ENCODE measurements at regions not wholly inside any gene's neighbourhood (a gene's known extent, or its start where the extent isn't known, plus 50 kb on each side); places are given as distances from the start of the nearest gene placed in this dataset.
"Not testable (repeated sequence)": the region's sequence is repeated elsewhere in the genome, so short reads cannot be mapped to it uniquely, and the experiment has no call there.

- Histone ChIP-seq H3K9me3 (ENCODE audit: control insufficient read depth, insufficient read depth, low read length) (no peaks in the 10 kb centered on the region), H3K4me3 (ENCODE audit: low read depth, low read length) (no peak overlapping the region), H3K4me1 (ENCODE audit: control insufficient read depth, insufficient read depth, low read length) (no peaks in the 10 kb centered on the region), H3K9ac (ENCODE audit: low read depth, low read length) (no peak overlapping the region), H3K27me3 (ENCODE audit: control insufficient read depth, insufficient read depth, low read length) (no peaks in the 10 kb centered on the region), H3K36me3 (ENCODE audit: control insufficient read depth, insufficient read depth, low read length) (no peaks in the 10 kb centered on the region)
These were observed 292.6 kb downstream of the DMAC1 start for GRCh38 chr9:7507026-7507425.

GRCh38 chr9:7500521-7500920 is 299.1 kb downstream of the DMAC1 start:
- Histone ChIP-seq H3K9me3 (ENCODE audit: control insufficient read depth, insufficient read depth, low read length) (no peaks in the 10 kb centered on the region), H3K9ac (ENCODE audit: low read depth, low read length) (no peak overlapping the region), H3K27me3 (ENCODE audit: control insufficient read depth, insufficient read depth, low read length) (no peaks in the 10 kb centered on the region), H3K4me1 (ENCODE audit: control insufficient read depth, insufficient read depth, low read length) (no peaks in the 10 kb centered on the region), H3K36me3 (ENCODE audit: control insufficient read depth, insufficient read depth, low read length) (no peaks in the 10 kb centered on the region), H3K4me3 (ENCODE audit: low read depth, low read length) (no peak overlapping the region)

GRCh38 chr9:7491641-7492040 is 307.9 kb downstream of the DMAC1 start:
- Histone ChIP-seq H3K27me3 (ENCODE audit: control insufficient read depth, insufficient read depth, low read length) (no peaks in the 10 kb centered on the region), H3K9ac (ENCODE audit: low read depth, low read length) (no peak overlapping the region), H3K4me3 (ENCODE audit: low read depth, low read length) (no peak overlapping the region)

GRCh38 chr9:7490317-7491108 is 309.1 kb downstream of the DMAC1 start:
- Histone ChIP-seq H3K36me3 (ENCODE audit: control insufficient read depth, insufficient read depth, low read length) (no peaks in the 10 kb centered on the region), H3K9ac (ENCODE audit: low read depth, low read length) (no peak overlapping the region), H3K9me3 (ENCODE audit: control insufficient read depth, insufficient read depth, low read length) (no peaks in the 10 kb centered on the region), H3K4me3 (ENCODE audit: low read depth, low read length) (no peak overlapping the region), H3K4me1 (ENCODE audit: control insufficient read depth, insufficient read depth, low read length) (no peaks in the 10 kb centered on the region), H3K27me3 (ENCODE audit: control insufficient read depth, insufficient read depth, low read length) (no peaks in the 10 kb centered on the region)

More at GRCh38 chr9:7491641-7492040, 307.9 kb downstream of the DMAC1 start:
- Histone ChIP-seq H3K36me3 (ENCODE audit: control insufficient read depth, insufficient read depth, low read length) (no peaks in the 10 kb centered on the region), H3K9me3 (ENCODE audit: control insufficient read depth, insufficient read depth, low read length) (no peaks in the 10 kb centered on the region), H3K4me1 (ENCODE audit: control insufficient read depth, insufficient read depth, low read length) (no peaks in the 10 kb centered on the region)

- Histone ChIP-seq H3K9ac (ENCODE audit: low read depth, low read length) (no peak overlapping the region), H3K36me3 (ENCODE audit: control insufficient read depth, insufficient read depth, low read length) (no peaks in the 10 kb centered on the region), H3K27me3 (ENCODE audit: control insufficient read depth, insufficient read depth, low read length) (no peaks in the 10 kb centered on the region), H3K9me3 (ENCODE audit: control insufficient read depth, insufficient read depth, low read length) (no peaks in the 10 kb centered on the region), H3K4me3 (ENCODE audit: low read depth, low read length) (no peak overlapping the region), H3K4me1 (ENCODE audit: control insufficient read depth, insufficient read depth, low read length) (no peaks in the 10 kb centered on the region)
These were observed 310.5 kb downstream of the DMAC1 start for GRCh38 chr9:7489036-7489435.

GRCh38 chr9:7484014-7484413 is 315.6 kb downstream of the DMAC1 start:
- not testable (repeated sequence) for H3K9me3 ChIP-seq (ENCODE audit: control insufficient read depth, insufficient read depth, low read length); H3K4me1 ChIP-seq (ENCODE audit: control insufficient read depth, insufficient read depth, low read length); H3K36me3 ChIP-seq (ENCODE audit: control insufficient read depth, insufficient read depth, low read length); H3K27me3 ChIP-seq (ENCODE audit: control insufficient read depth, insufficient read depth, low read length); H3K9ac ChIP-seq (ENCODE audit: low read depth, low read length); H3K4me3 ChIP-seq (ENCODE audit: low read depth, low read length)

- no peaks in the 10 kb centered on the region for H3K9me3 ChIP-seq (ENCODE audit: control insufficient read depth, insufficient read depth, low read length)
- H3K27me3 ChIP-seq (ENCODE audit: control insufficient read depth, insufficient read depth, low read length): no peaks in the 10 kb centered on the region
- no peaks in the 10 kb centered on the region for H3K36me3 ChIP-seq (ENCODE audit: control insufficient read depth, insufficient read depth, low read length)
- H3K4me3 ChIP-seq (ENCODE audit: low read depth, low read length): no peak overlapping the region
- H3K9ac ChIP-seq (ENCODE audit: low read depth, low read length): no peak overlapping the region
- H3K4me1 ChIP-seq (ENCODE audit: control insufficient read depth, insufficient read depth, low read length): no peaks in the 10 kb centered on the region
These were observed 318.0 kb downstream of the DMAC1 start for GRCh38 chr9:7481570-7481969.

- H3K36me3 ChIP-seq (ENCODE audit: control insufficient read depth, insufficient read depth, low read length): no peaks in the 10 kb centered on the region
- no peaks in the 10 kb centered on the region for H3K9me3 ChIP-seq (ENCODE audit: control insufficient read depth, insufficient read depth, low read length)
- no peaks in the 10 kb centered on the region for H3K4me1 ChIP-seq (ENCODE audit: control insufficient read depth, insufficient read depth, low read length)
- H3K9ac ChIP-seq (ENCODE audit: low read depth, low read length): no peak overlapping the region
- no peaks in the 10 kb centered on the region for H3K27me3 ChIP-seq (ENCODE audit: control insufficient read depth, insufficient read depth, low read length)
- no peak overlapping the region for H3K4me3 ChIP-seq (ENCODE audit: low read depth, low read length)
These were observed 320.3 kb downstream of the DMAC1 start for GRCh38 chr9:7479300-7479699.

- H3K4me1 ChIP-seq (ENCODE audit: control insufficient read depth, insufficient read depth, low read length): no peaks in the 10 kb centered on the region
- H3K27me3 ChIP-seq (ENCODE audit: control insufficient read depth, insufficient read depth, low read length): no peaks in the 10 kb centered on the region
- no peak overlapping the region for H3K4me3 ChIP-seq (ENCODE audit: low read depth, low read length)
- no peak overlapping the region for H3K9ac ChIP-seq (ENCODE audit: low read depth, low read length)
- no peaks in the 10 kb centered on the region for H3K36me3 ChIP-seq (ENCODE audit: control insufficient read depth, insufficient read depth, low read length)
- no peaks in the 10 kb centered on the region for H3K9me3 ChIP-seq (ENCODE audit: control insufficient read depth, insufficient read depth, low read length)
These were observed 320.9 kb downstream of the DMAC1 start for GRCh38 chr9:7478646-7479045.

- Histone ChIP-seq H3K4me3 (ENCODE audit: low read depth, low read length) (no peak overlapping the region), H3K4me1 (ENCODE audit: control insufficient read depth, insufficient read depth, low read length) (no peaks in the 10 kb centered on the region), H3K36me3 (ENCODE audit: control insufficient read depth, insufficient read depth, low read length) (no peaks in the 10 kb centered on the region), H3K9ac (ENCODE audit: low read depth, low read length) (no peak overlapping the region), H3K27me3 (ENCODE audit: control insufficient read depth, insufficient read depth, low read length) (no peaks in the 10 kb centered on the region), H3K9me3 (ENCODE audit: control insufficient read depth, insufficient read depth, low read length) (no peaks in the 10 kb centered on the region)
These were observed 332.4 kb downstream of the DMAC1 start for GRCh38 chr9:7467186-7467585.

GRCh38 chr9:7461791-7462190 is 337.8 kb downstream of the DMAC1 start:
- Histone ChIP-seq H3K27me3 (ENCODE audit: control insufficient read depth, insufficient read depth, low read length) (no peaks in the 10 kb centered on the region), H3K36me3 (ENCODE audit: control insufficient read depth, insufficient read depth, low read length) (no peaks in the 10 kb centered on the region), H3K9ac (ENCODE audit: low read depth, low read length) (no peak overlapping the region), H3K4me1 (ENCODE audit: control insufficient read depth, insufficient read depth, low read length) (no peaks in the 10 kb centered on the region), H3K9me3 (ENCODE audit: control insufficient read depth, insufficient read depth, low read length) (no peaks in the 10 kb centered on the region), H3K4me3 (ENCODE audit: low read depth, low read length) (no peak overlapping the region)

- no peak overlapping the region for H3K4me3 ChIP-seq (ENCODE audit: low read depth, low read length)
- no peaks in the 10 kb centered on the region for H3K36me3 ChIP-seq (ENCODE audit: control insufficient read depth, insufficient read depth, low read length)
- no peaks in the 10 kb centered on the region for H3K4me1 ChIP-seq (ENCODE audit: control insufficient read depth, insufficient read depth, low read length)
- no peak overlapping the region for H3K9ac ChIP-seq (ENCODE audit: low read depth, low read length)
- H3K27me3 ChIP-seq (ENCODE audit: control insufficient read depth, insufficient read depth, low read length): no peaks in the 10 kb centered on the region
- H3K9me3 ChIP-seq (ENCODE audit: control insufficient read depth, insufficient read depth, low read length): no peaks in the 10 kb centered on the region
These were observed 342.6 kb downstream of the DMAC1 start for GRCh38 chr9:7456793-7457530.

Measured in iPS-15b (cell line).